ENCODE measurements at regions not wholly inside any gene's neighbourhood (a gene's known extent, or its start where the extent isn't known, plus 50 kb on each side); places are given as distances from the start of the nearest gene placed in this dataset.

DNA sequence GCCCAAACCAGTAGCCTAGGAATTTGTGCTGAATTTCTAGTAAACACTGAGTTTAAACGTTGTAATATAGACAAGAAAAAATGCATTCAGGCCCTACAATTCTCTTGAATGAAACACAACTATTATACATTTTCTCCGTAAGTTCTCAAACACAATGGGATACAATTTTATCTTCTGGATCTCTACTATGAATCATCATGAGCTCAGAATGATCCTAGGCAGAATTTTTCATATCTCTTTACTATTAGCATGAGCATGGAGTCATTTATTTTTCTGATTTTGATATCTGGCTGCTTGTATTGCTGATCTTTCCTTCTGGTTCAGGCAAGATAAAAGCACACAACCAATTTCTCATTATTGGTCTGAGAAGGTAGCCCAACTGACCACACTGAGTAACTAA lies 1123.4 kb upstream of the RAG2 start:
- H2AFZ ChIP-seq, result no peak overlapping the region
- TF ChIP-seq, protein P1, sequence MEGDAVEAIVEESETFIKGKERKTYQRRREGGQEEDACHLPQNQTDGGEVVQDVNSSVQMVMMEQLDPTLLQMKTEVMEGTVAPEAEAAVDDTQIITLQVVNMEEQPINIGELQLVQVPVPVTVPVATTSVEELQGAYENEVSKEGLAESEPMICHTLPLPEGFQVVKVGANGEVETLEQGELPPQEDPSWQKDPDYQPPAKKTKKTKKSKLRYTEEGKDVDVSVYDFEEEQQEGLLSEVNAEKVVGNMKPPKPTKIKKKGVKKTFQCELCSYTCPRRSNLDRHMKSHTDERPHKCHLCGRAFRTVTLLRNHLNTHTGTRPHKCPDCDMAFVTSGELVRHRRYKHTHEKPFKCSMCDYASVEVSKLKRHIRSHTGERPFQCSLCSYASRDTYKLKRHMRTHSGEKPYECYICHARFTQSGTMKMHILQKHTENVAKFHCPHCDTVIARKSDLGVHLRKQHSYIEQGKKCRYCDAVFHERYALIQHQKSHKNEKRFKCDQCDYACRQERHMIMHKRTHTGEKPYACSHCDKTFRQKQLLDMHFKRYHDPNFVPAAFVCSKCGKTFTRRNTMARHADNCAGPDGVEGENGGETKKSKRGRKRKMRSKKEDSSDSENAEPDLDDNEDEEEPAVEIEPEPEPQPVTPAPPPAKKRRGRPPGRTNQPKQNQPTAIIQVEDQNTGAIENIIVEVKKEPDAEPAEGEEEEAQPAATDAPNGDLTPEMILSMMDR (IDR thresholded peaks at IDR 0.05), result no peak

DNA sequence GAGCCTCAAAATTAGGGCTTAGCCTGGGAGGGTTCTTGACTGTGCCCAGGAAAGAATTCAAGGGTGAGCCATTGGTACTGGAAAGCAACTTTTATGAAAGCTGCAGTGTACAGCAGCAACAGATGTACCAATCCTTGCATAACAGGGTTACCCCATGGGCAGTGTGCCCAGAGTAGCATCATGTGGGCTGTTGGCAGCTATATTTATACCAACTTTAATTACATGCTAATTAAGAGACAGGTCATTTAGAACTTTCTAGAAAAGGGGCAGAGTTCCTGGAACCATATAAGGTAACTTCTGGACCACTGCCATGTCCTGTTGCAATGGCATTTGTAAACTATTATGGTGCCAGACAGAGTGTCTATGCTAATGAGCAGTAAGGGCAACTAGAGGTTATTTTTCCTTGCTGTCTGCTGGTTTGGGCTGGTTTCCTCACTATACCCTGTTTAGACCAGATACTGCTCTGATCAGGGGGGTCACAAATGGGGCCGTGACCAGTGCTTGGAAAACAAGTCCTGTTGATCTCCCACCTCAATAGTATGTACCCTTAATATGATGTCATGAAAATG lies 1120.5 kb upstream of the RAG2 start:
- Histone ChIP-seq H3K4me1 (no peaks in the 10 kb centered on the region), H3K27ac (no peak overlapping the region), H3K9ac (no peak overlapping the region), H3K79me2 (no peaks in the 10 kb centered on the region), H3K4me2 (ENCODE audit: low read length) (no peak overlapping the region), H3K9me3 (ENCODE audit: control insufficient read depth, low read length) (no peaks in the 10 kb centered on the region), H2AFZ (no peak overlapping the region), H3K36me3 (ENCODE audit: control insufficient read depth, insufficient read depth, low read length) (no peaks in the 10 kb centered on the region), H3K4me3 (ENCODE audit: low read depth, low read length) (no peak overlapping the region), H3K27me3 (ENCODE audit: control insufficient read depth, insufficient read depth, low read length) (no peaks in the 10 kb centered on the region)
- TF ChIP-seq, protein P1 (IDR thresholded peaks at IDR 0.05), result no peak

More for the DNA sequence above, 1123.4 kb upstream of the RAG2 start:
- Histone ChIP-seq H3K36me3 (ENCODE audit: control insufficient read depth, insufficient read depth, low read length) (no peaks in the 10 kb centered on the region), H3K9me3 (ENCODE audit: control insufficient read depth, low read length) (no peaks in the 10 kb centered on the region), H3K27ac (no peak overlapping the region), H3K4me3 (ENCODE audit: low read depth, low read length) (no peak overlapping the region), H3K9ac (no peak overlapping the region), H3K4me1 (no peaks in the 10 kb centered on the region), H3K27me3 (ENCODE audit: control insufficient read depth, insufficient read depth, low read length) (no peaks in the 10 kb centered on the region), H3K4me2 (ENCODE audit: low read length) (no peak overlapping the region), H3K79me2 (no peaks in the 10 kb centered on the region)

DNA sequence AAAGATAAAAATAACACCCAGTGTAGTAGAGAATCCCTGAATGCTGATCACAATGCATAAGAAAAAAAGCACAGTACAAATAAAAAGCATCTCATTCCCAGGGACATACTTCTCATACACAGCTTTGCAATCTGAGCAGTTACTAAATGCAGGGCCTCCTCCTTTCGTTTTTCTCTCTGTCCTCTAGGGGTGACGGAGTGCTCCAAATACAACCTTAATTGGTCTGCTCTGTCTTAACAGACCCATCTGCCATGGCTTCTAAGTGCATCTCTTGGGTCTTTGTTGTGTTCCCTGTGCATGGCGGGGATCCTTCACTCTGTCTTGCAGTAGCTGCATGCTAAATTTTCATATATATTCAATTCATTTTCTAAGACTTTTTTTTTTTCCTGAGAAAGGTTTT lies 1114.2 kb upstream of the RAG2 start:
- no peak overlapping the region for H3K4me2 ChIP-seq (ENCODE audit: low read length)
- no peaks in the 10 kb centered on the region for H3K4me1 ChIP-seq
- no peak overlapping the region for H2AFZ ChIP-seq
- no peaks in the 10 kb centered on the region for H3K27me3 ChIP-seq (ENCODE audit: control insufficient read depth, insufficient read depth, low read length)
- no peaks in the 10 kb centered on the region for H3K36me3 ChIP-seq (ENCODE audit: control insufficient read depth, insufficient read depth, low read length)
- H3K9me3 ChIP-seq (ENCODE audit: control insufficient read depth, low read length), result no peaks in the 10 kb centered on the region
- no peak overlapping the region for H3K9ac ChIP-seq
- TF ChIP-seq, protein P1 (IDR thresholded peaks at IDR 0.05), result no peak
- no peak overlapping the region for H3K4me3 ChIP-seq (ENCODE audit: low read depth, low read length)
- no peak overlapping the region for H3K27ac ChIP-seq
- no peaks in the 10 kb centered on the region for H3K79me2 ChIP-seq

DNA sequence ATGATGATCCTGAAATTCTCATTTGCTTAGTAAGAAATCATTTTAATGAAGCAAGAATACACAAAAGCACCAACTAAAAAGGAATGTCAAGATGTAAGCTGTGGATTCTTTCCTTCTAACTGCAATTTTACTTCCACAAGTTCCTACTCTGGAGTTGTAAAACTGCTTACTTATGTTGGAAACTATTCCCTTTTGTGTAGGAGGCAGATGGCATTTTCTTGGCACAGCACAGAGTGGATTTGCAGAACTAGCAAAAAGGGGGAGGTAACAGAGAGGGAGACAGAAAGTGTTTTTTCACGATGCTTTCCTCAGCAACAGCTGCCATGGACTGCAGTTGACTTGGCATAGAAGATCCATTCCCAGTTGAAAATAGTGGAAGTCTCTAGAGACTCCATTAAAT lies 1112.0 kb upstream of the RAG2 start:
- Histone ChIP-seq H3K9ac (no peak overlapping the region), H3K4me3 (ENCODE audit: low read depth, low read length) (no peak overlapping the region), H3K79me2 (no peaks in the 10 kb centered on the region), H3K27me3 (ENCODE audit: control insufficient read depth, insufficient read depth, low read length) (no peaks in the 10 kb centered on the region), H3K4me1 (no peaks in the 10 kb centered on the region), H3K9me3 (ENCODE audit: control insufficient read depth, low read length) (no peaks in the 10 kb centered on the region), H3K36me3 (ENCODE audit: control insufficient read depth, insufficient read depth, low read length) (no peaks in the 10 kb centered on the region), H2AFZ (no peak overlapping the region), H3K4me2 (ENCODE audit: low read length) (no peak overlapping the region), H3K27ac (no peak overlapping the region)
- TF ChIP-seq, protein P1 (IDR thresholded peaks at IDR 0.05), result no peak

DNA sequence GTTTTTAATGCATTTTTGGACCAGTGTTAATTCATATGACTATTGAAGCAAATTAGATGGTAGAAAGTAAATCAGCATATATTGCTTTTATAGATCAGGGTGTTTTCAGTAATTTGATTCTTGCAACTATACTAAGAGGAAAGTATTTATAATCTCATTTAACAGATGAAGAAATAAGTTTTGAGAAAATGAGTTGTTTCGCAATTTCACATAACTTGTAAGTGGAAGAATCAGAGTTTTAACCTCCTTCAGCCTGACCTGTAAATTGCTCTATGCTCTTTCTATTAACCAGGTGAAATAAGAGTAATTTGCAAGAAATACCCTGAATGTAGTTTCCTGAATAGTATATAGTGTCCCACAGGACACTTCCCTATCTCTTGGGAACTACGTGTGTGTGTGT lies 1106.8 kb upstream of the RAG2 start:
- Histone ChIP-seq H3K9ac (no peak overlapping the region), H3K4me1 (no peaks in the 10 kb centered on the region), H3K4me3 (ENCODE audit: low read depth, low read length) (no peak overlapping the region), H3K9me3 (ENCODE audit: control insufficient read depth, low read length) (no peaks in the 10 kb centered on the region), H3K4me2 (ENCODE audit: low read length) (no peak overlapping the region), H3K27me3 (ENCODE audit: control insufficient read depth, insufficient read depth, low read length) (no peaks in the 10 kb centered on the region), H3K27ac (no peak overlapping the region), H3K79me2 (no peaks in the 10 kb centered on the region), H3K36me3 (ENCODE audit: control insufficient read depth, insufficient read depth, low read length) (no peaks in the 10 kb centered on the region), H2AFZ (no peak overlapping the region)
- TF ChIP-seq, protein P1 (IDR thresholded peaks at IDR 0.05), result no peak
